AG08396 (cell line): ENCODE measurements at regions not wholly inside any gene's neighbourhood (a gene's known extent, or its start where the extent isn't known, plus 50 kb on each side); places are given as distances from the start of the nearest gene placed in this dataset.

Experiments used
- DNase-seq: peaks from one replicate; pipeline ENCODE4 v3.0.0; 2012; ENCODE audit warnings: low spot score, mixed read lengths

DNA sequence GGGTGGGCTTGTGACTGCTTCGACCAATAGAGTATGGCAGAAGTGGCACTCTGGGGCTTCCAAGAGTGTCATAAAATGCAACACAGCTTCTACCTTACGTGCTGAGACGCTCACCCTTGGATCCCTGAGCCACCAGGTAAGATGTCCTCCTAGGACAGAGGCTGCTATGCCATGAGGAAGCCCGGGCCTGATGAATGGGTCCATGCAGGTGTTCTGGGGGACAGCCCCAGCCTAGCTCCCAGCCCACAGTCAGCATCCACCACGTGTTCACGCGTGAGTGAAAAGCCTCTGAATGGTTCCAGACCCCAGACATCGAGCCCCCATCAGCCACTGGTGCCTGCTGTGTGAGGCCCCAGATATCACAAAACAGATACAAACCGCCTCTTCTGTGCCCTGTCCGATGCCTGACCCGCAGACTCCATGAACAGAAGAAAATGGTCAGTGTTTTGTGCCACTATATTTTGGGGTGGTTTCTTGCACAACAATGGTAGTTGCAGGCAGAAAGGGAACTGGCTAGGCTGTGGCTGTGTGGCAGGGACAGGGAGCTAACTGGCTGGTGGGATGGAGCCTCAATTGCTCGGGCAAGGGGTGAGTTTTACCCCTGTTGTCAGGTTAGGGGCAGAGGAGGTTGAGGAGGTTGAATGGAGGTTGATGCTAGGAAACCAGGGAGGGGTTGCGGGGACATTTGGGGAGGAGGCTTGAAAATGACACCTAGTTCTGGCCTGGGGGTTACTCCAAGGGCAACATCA lies 92.2 kb downstream of the LINGO1 start:
- DNase-seq: no peak

DNA sequence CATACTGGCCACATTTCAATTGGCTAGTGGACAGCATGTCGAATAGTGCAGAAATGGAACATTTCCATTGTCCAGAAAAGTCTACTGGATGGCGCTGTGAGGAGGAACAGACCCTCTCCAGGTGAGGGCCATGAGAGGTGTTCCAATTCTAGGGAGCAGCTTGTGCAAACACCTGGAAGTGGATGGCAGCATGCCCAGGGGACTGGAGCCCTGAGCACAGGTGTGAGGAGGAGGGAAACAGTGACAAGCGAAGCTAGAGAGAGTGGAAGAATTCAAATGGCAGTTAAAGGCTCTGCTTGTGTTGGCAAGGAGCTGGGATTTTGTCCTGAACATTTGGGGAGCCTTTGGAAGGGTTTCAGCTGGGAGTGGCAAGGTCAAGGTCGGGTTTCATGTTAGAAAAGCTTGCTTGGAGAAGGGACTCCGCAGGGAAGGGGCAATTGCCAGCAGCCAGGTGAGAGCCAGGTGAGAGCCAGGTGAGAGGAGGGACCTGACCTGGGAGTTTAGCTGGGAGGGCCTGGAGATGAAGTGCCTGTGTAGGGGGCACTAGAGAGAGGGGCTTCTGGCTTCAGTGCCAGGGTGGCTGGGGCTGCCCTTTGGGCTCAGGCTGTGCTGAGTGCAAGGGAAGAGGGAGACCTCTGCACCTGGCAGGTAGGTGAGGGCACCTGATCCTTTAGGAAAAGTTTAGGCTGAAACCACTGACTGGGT lies 93.8 kb downstream of the LINGO1 start:
- DNase-seq: no peak

DNA sequence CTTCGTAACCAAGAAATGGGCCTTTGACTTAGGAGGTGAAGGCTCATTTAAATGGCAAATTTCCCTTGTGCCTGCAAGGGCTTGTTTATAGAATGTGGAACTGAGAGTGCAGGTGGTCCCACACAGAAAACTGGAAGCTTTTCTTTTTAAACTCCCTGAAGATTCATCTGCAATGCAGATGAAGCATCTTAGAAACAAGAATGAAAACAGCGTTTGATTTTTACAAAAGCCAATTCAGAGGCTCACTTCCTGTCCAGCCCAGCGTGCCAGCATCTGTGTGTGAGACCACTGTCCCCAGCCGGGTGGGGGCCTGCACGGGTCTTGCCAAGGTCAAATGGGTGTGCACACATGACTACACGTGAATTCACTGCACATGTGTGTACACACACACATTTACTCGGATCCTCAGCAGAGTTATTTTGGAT lies 94.7 kb downstream of the LINGO1 start:
- DNase-seq: no peak

DNA sequence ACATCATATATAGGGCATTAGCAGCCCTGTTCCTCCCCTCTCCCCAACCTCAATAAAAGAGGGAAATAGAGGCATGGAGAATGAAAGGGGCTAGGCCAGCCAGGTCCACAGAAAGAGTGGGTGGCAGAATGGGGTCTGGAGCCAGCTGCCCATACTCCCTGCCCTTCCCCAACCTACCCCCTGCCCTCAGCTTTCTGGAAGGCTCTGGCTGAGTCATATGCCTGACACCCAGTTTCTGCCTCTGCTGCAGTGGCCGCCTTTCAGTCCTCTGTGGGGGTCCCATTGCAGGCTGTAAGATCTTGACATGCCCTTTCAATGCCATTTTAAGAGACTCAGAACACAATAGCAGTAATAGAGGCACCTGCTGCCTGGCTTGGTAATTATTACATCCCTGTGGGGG lies 95.7 kb downstream of the LINGO1 start:
- DNase-seq: no peak

DNA sequence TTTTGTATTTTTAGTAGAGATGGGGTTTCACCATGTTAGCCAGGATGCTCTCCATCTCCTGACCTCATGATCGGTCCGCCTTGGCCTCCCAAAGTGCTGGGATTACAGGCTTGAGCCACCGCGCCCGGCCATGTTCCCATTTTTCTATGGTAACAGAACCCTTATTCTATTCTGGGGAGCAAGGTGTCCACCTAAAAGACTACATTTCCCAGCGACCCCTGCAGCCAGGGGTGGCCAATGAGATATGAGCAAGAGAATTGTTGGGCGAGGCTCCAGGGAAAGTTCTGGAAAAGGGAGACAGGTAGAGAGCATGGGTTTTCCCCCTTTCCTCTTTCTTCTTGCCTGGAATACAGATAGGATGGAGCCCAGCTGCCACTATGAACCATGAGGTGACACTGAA lies 96.9 kb downstream of the LINGO1 start:
- DNase-seq: no peak
